Muscle of leg (tissue), 3 donors: ENCODE measurements at regions not wholly inside any gene's neighbourhood (a gene's known extent, or its start where the extent isn't known, plus 50 kb on each side); places are given as distances from the start of the nearest gene placed in this dataset.

Experiments used
- DNase-seq: peaks from one replicate; pipeline ENCODE4 v3.0.0; 2013
- H3K27ac ChIP-seq: one replicate; pipeline ENCODE4 v1.5.1; 2013; ENCODE audit warnings: mild to moderate bottlenecking, low read length, control low read depth
- H3K27me3 ChIP-seq: one replicate; pipeline ENCODE4 v1.6.1; 2013; ENCODE audit warnings: low read length; ENCODE audit not compliant: control insufficient read depth, insufficient read depth
- H3K36me3 ChIP-seq: one replicate; pipeline ENCODE4 v1.6.1; 2013; ENCODE audit warnings: low read length; ENCODE audit not compliant: control insufficient read depth, insufficient read depth
- H3K4me1 ChIP-seq: one replicate; pipeline ENCODE4 v1.6.1; 2013; ENCODE audit warnings: low read length; ENCODE audit not compliant: control insufficient read depth, insufficient read depth
- H3K4me3 ChIP-seq: one replicate; pipeline ENCODE4 v1.5.1; 2013; ENCODE audit warnings: low read length, control low read depth
- H3K9me3 ChIP-seq: replicated peaks from 2 replicates; pipeline ENCODE4 v1.6.1; 2013; ENCODE audit warnings: low read depth, low read length; ENCODE audit not compliant: control insufficient read depth
- WGBS: methylation state at CpG from one replicate; pipeline ENCODE4 v1.1.5; 2013; ENCODE audit warnings: missing lambda C conversion rate; ENCODE audit not compliant: insufficient coverage; 5-methylcytosine and 5-hydroxymethylcytosine counted together

GRCh38 chr16:85248857-85249256, 136.6 kb upstream of the CIBAR2 start:
- WGBS, result 96% methylated on average over 5 of the region's 7 CpGs
- no peaks in the 10 kb centered on the region for H3K27me3 ChIP-seq
- no peaks in the 10 kb centered on the region for H3K36me3 ChIP-seq
- H3K4me1 ChIP-seq, result peaks cover 58% of the 10 kb centered on the region
- no peak for DNase-seq
- no peak overlapping the region for H3K27ac ChIP-seq
- no peak overlapping the region for H3K4me3 ChIP-seq
- H3K9me3 ChIP-seq, result no peaks in the 10 kb centered on the region

GRCh38 chr16:85249418-85250146, 137.3 kb upstream of the CIBAR2 start:
- 81% methylated on average over 27 of the region's 31 CpGs for WGBS
- Histone ChIP-seq H3K4me3 (no peak overlapping the region), H3K9me3 (no peaks in the 10 kb centered on the region), H3K36me3 (no peaks in the 10 kb centered on the region), H3K27ac (peak overlapping the region; percentile 47), H3K27me3 (no peaks in the 10 kb centered on the region), H3K4me1 (peaks cover 58% of the 10 kb centered on the region)
- DNase-seq, result peak; percentile 55

GRCh38 chr16:85250147-85250463, 137.8 kb upstream of the CIBAR2 start:
- Histone ChIP-seq H3K4me1 (peaks cover 58% of the 10 kb centered on the region), H3K9me3 (no peaks in the 10 kb centered on the region), H3K4me3 (no peak overlapping the region), H3K27ac (peak overlapping the region; percentile 47), H3K27me3 (no peaks in the 10 kb centered on the region), H3K36me3 (no peaks in the 10 kb centered on the region)
- 69% methylated on average over 8 of the region's 13 CpGs for WGBS
- no peak for DNase-seq

GRCh38 chr16:85250609-85251223, 138.4 kb upstream of the CIBAR2 start:
- WGBS, result 80% methylated on average over 8 of the region's 14 CpGs
- Histone ChIP-seq H3K36me3 (no peaks in the 10 kb centered on the region), H3K9me3 (no peaks in the 10 kb centered on the region), H3K4me3 (no peak overlapping the region), H3K27ac (no peak overlapping the region), H3K27me3 (no peaks in the 10 kb centered on the region), H3K4me1 (peaks cover 57% of the 10 kb centered on the region)
- DNase-seq, result no peak

GRCh38 chr16:85251225-85251760, 139.0 kb upstream of the CIBAR2 start:
- Histone ChIP-seq H3K27me3 (no peaks in the 10 kb centered on the region), H3K4me3 (no peak overlapping the region), H3K9me3 (no peaks in the 10 kb centered on the region), H3K4me1 (peaks cover 51% of the 10 kb centered on the region), H3K36me3 (no peaks in the 10 kb centered on the region), H3K27ac (no peak overlapping the region)
- WGBS, result 93% methylated on average over 19 of the region's 21 CpGs
- no peak for DNase-seq

GRCh38 chr16:85252014-85252413, 139.7 kb upstream of the CIBAR2 start:
- H3K9me3 ChIP-seq, result no peaks in the 10 kb centered on the region
- H3K27me3 ChIP-seq, result no peaks in the 10 kb centered on the region
- no peak for DNase-seq
- H3K4me1 ChIP-seq, result peaks cover 44% of the 10 kb centered on the region
- H3K36me3 ChIP-seq, result no peaks in the 10 kb centered on the region
- no peak overlapping the region for H3K27ac ChIP-seq
- no peak overlapping the region for H3K4me3 ChIP-seq
- 71% methylated on average over 11 of the region's 14 CpGs for WGBS

- WGBS, result 59% methylated on average over 3 of the region's 9 CpGs
- H3K4me1 ChIP-seq, result peaks cover 40% of the 10 kb centered on the region
- no peaks in the 10 kb centered on the region for H3K27me3 ChIP-seq
- DNase-seq, result no peak
- H3K4me3 ChIP-seq, result no peak overlapping the region
- H3K27ac ChIP-seq, result no peak overlapping the region
- H3K36me3 ChIP-seq, result no peaks in the 10 kb centered on the region
- H3K9me3 ChIP-seq, result no peaks in the 10 kb centered on the region
Observed at GRCh38 chr16:85252461-85252860, 140.2 kb upstream of the CIBAR2 start.

GRCh38 chr16:85253084-85253941, 141.0 kb upstream of the CIBAR2 start:
- Histone ChIP-seq H3K27ac (no peak overlapping the region), H3K4me3 (no peak overlapping the region), H3K9me3 (no peaks in the 10 kb centered on the region), H3K36me3 (no peaks in the 10 kb centered on the region), H3K4me1 (peaks cover 41% of the 10 kb centered on the region), H3K27me3 (peaks cover 3% of the 10 kb centered on the region)
- DNase-seq, result peak; percentile 49
- 50% methylated on average over 16 of the region's 22 CpGs for WGBS

- Histone ChIP-seq H3K4me3 (no peak overlapping the region), H3K27me3 (peaks cover 5% of the 10 kb centered on the region), H3K27ac (no peak overlapping the region), H3K36me3 (no peaks in the 10 kb centered on the region), H3K4me1 (peaks cover 41% of the 10 kb centered on the region), H3K9me3 (no peaks in the 10 kb centered on the region)
- DNase-seq, result no peak
- 88% methylated on average over 9 of the region's 9 CpGs for WGBS
Observed at GRCh38 chr16:85254051-85254450, 141.8 kb upstream of the CIBAR2 start.

GRCh38 chr16:85254921-85255320, 142.6 kb upstream of the CIBAR2 start:
- no peak overlapping the region for H3K27ac ChIP-seq
- WGBS, result 84% methylated on average over 5 of the region's 24 CpGs
- H3K4me1 ChIP-seq, result peaks cover 40% of the 10 kb centered on the region
- DNase-seq, result no peak
- H3K9me3 ChIP-seq, result no peaks in the 10 kb centered on the region
- H3K36me3 ChIP-seq, result no peaks in the 10 kb centered on the region
- peaks cover 5% of the 10 kb centered on the region for H3K27me3 ChIP-seq
- no peak overlapping the region for H3K4me3 ChIP-seq
